ENCODE measurements at regions not wholly inside any gene's neighbourhood (a gene's known extent, or its start where the extent isn't known, plus 50 kb on each side); places are given as distances from the start of the nearest gene placed in this dataset.

DNA sequence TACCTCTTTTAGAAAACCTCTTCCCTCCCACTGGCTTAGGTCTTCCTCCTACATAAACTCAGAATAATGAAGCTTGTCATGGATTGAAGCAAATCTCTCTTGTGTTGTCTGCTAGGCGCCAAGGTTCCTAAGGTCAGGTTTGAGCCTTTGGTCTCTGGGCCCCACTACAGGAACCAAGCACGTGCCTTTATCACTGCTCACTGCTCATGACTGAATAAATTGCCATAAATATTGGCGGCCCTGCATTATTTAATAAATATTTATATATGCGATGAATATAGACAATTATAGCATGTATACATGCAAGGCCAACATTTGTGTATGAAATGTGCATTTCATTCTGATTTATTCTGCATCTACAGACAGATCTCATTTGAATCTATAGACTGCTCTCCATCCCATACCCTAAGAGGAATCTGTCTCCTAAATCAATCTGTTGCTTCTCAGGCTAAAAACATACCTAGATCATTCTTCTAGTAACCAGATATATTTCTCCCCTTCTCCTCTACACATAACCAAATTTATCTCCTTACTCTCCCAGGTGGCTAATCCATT, 1717.6 kb upstream of the TENM3 start:
- TF ChIP-seq, protein P1, sequence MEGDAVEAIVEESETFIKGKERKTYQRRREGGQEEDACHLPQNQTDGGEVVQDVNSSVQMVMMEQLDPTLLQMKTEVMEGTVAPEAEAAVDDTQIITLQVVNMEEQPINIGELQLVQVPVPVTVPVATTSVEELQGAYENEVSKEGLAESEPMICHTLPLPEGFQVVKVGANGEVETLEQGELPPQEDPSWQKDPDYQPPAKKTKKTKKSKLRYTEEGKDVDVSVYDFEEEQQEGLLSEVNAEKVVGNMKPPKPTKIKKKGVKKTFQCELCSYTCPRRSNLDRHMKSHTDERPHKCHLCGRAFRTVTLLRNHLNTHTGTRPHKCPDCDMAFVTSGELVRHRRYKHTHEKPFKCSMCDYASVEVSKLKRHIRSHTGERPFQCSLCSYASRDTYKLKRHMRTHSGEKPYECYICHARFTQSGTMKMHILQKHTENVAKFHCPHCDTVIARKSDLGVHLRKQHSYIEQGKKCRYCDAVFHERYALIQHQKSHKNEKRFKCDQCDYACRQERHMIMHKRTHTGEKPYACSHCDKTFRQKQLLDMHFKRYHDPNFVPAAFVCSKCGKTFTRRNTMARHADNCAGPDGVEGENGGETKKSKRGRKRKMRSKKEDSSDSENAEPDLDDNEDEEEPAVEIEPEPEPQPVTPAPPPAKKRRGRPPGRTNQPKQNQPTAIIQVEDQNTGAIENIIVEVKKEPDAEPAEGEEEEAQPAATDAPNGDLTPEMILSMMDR (IDR thresholded peaks at IDR 0.05; ENCODE audit: low read length): no peak
- TF ChIP-seq EZH2 (optimal IDR thresholded peaks at IDR 0.05; ENCODE audit: low read depth, low read length) (no peak), EZH2phosphoT487 (IDR thresholded peaks at IDR 0.05; ENCODE audit: low read length) (no peak)

Measured in MM.1S (cell line).